ENCODE measurements at regions not wholly inside any gene's neighbourhood (a gene's known extent, or its start where the extent isn't known, plus 50 kb on each side); places are given as distances from the start of the nearest gene placed in this dataset.

- no peak for ATAC-seq
These were observed 197.7 kb upstream of the GSE1 start for GRCh38 chr16:85415196-85416090.

GRCh38 chr16:85416228-85417109 lies 196.7 kb upstream of the GSE1 start:
- peak; percentile 62 for ATAC-seq

GRCh38 chr16:85417156-85417860 lies 195.8 kb upstream of the GSE1 start:
- ATAC-seq: no peak

- ATAC-seq: no peak
These were observed 194.1 kb upstream of the GSE1 start for GRCh38 chr16:85418978-85419491.

GRCh38 chr16:85419503-85420408 lies 193.4 kb upstream of the GSE1 start:
- ATAC-seq: no peak

- ATAC-seq: peak; percentile 75
These were observed 192.4 kb upstream of the GSE1 start for GRCh38 chr16:85420501-85421337.

GRCh38 chr16:85421338-85422195 lies 191.6 kb upstream of the GSE1 start:
- ATAC-seq: no peak

GRCh38 chr16:85422196-85422631 lies 190.9 kb upstream of the GSE1 start:
- ATAC-seq: no peak

- ATAC-seq: no peak
These were observed 190.2 kb upstream of the GSE1 start for GRCh38 chr16:85422632-85423550.

GRCh38 chr16:85423631-85424030 lies 189.5 kb upstream of the GSE1 start:
- ATAC-seq: no peak

- no peak for ATAC-seq
These were observed 188.7 kb upstream of the GSE1 start for GRCh38 chr16:85424260-85425073.

- no peak for ATAC-seq
These were observed 188.0 kb upstream of the GSE1 start for GRCh38 chr16:85425074-85425662.

GRCh38 chr16:85426806-85427205 lies 186.3 kb upstream of the GSE1 start:
- no peak for ATAC-seq

- peak in 1 of 2 donors; percentile 68 for ATAC-seq
These were observed 184.8 kb upstream of the GSE1 start for GRCh38 chr16:85428168-85428898.

GRCh38 chr16:85428899-85429775 lies 184.0 kb upstream of the GSE1 start:
- ATAC-seq: no peak

All from activated CD4-positive, CD25-positive, alpha-beta regulatory T cell treated with anti-CD3 and anti-CD28 coated beads, Interleukin-2, amount 50 U/mL, for 24 hours (primary cell).